Left renal pelvis (tissue), 4 donors: ENCODE measurements at regions not wholly inside any gene's neighbourhood (a gene's known extent, or its start where the extent isn't known, plus 50 kb on each side); places are given as distances from the start of the nearest gene placed in this dataset.

Source experiments
- DNase-seq, 4 donors: peaks; one replicate each; pipeline ENCODE4 v3.0.0-alpha.2; 2013; ENCODE audit warnings: low read depth in 4 of 4, low spot score in 3 of 4

DNA sequence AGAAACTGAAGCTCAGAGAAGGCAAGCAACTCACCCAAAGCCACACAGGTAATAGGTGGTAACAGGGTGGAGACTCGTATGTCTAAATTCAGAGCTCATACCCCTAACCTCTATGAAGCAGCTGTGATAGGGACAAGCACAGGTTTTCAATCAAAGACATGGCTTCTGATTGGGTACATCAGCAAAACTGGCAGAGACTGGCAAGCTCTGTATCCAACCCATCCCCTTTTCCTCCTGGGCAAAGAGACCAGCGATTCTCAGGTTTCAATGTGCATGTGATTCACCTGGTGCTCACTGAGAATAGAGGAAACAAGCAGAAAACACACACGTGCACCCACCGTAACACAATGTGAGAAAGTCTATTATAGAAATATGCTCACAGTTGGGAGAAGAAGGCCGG lies 153.0 kb downstream of the SMIM20 start:
- DNase-seq = no peak

DNA sequence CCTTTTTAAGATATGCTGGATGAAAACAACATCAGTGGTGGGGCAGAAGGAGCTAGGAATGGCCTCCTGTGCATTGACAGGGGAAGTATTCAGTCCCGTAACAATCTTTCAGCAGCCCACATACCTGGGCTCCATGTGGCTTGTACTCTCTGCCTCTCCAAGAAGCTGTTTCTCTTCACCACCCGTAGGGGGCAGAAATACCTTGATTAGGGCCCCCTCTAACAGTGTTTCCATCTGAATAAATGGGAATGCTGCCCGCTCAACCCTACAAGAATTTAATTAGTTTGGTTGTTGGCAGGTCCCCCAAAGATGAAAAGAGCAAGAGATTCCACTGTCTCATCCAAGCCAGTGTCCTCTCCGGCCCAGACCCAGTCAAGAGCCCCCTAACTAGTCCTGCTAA lies 155.2 kb downstream of the SMIM20 start:
- no peak for DNase-seq

DNA sequence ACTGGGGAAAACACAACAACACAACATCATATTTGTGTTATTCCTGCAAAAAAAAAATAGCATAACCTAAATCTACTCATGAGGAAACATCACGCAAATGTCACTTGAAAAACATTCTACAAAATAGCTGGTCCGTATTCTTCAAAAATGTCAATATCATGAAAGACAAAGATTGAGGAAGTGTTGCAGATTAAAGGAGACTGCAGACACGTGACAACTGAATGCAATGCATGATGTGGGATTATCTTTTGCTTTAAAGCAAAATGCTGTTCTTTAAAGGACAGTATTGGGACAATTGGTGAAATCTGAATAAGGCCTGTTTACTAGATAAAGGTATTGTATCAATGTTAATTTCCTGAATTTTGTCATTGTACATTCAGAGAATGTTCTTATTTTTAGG lies 157.7 kb downstream of the SMIM20 start:
- DNase-seq = no peak

DNA sequence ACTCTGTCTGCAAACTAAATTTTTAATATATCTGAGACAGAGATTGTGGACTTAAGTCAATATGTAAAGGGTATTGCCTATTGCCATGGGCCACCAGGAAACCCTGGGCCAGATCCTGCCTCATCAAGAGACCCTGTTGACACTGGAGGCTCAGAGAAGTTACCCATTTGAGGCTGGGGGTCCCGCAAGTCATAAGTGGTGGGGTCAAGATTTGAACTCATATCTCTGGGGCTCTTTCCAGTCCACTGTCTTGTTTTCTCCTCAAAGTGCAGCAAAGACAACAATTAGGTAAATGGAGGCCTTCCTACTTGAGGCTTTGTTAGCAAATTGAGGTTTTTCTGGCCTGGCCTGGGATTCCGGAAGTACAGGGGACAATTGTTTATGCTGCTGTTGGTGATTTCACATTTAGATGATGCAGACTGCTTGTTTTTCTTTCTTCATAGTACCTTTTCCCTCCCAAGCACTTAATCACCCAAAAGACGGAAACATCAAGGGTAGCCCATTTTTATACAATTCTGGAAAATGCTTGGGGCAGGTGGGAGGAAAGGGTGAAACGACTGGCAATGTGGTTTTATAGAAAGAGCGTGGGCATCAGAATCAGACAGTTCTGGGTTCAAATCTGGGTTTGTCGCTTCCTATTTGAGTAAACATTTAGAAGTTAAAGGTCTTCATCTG lies 160.0 kb downstream of the SMIM20 start:
- DNase-seq = no peak

DNA sequence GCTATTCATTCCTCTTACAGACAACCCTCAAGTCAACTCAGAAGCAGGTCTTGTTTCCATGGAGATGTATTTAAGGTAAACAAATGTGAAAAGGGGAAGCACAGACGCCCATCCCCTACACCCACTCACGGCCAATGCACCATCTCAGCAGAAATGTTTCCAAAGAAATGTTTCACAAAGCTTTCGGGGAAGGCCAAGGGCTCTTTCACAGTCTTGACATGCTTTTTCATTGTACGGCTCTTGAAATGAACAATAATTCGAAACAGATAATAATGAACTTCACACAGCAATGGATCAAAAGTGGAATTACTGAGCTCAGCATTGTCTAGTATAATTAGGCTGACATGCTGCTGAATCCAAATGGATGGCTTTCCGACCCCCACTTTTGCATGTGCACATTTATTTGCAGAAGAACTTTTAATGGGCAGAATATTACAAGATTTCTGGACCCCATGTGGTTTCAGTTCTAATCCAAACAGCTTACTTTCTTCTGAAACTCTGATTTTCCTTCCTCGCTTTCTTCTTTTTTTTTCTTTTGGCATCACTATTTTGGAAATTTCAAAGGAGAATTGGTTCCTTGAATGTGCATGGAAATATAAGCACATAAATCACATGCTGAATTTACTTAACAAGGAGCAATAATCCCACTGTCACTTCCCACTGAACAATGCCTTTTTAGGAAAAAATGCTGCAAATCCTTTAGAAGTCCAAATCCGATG lies 160.9 kb downstream of the SMIM20 start:
- no peak for DNase-seq

DNA sequence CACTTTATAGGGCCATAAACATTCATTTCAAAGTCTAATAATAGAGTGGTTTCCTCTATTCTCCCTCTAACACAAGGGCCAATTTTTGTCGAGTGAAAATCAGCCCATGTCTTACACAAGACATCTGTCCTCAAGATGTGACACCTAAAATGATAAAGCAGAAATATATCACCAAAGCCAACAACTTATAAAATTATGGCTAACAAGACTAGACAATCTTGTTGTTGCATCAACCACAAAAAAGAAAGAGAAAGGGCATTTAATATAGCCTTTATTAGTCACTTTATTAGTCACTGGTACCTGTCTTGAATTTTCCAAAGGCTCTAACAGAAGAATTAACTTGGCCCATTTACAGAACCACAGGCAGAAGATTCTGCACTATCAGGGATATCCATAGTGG lies 161.6 kb downstream of the SMIM20 start:
- no peak for DNase-seq

DNA sequence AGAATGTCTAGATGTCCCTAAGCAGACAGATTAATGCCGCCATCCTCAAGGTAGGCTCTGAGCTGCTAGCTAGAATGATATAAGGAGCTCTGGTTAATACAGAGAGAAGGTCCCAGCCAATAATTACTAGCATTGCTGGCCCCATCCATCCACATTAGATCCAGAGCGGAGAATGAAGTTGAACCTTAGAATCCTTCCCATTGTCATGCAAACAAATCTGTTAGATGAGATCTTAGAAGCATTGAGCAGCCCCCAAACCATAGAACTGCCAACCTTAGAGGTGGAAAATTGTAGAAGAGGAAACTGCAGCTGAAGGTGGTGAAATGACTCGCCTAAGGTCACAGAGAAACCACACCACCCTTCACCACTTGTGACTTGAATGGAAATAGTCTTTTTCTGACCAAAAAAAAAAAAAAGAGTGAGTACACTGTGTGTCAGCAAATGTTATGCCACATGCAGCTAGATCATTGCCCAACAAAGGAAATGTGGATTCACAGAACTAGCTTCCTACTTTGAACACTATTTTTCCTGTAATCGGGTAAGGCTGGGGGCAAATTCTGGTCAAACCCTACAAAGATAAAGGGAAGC lies 162.1 kb downstream of the SMIM20 start:
- no peak for DNase-seq

DNA sequence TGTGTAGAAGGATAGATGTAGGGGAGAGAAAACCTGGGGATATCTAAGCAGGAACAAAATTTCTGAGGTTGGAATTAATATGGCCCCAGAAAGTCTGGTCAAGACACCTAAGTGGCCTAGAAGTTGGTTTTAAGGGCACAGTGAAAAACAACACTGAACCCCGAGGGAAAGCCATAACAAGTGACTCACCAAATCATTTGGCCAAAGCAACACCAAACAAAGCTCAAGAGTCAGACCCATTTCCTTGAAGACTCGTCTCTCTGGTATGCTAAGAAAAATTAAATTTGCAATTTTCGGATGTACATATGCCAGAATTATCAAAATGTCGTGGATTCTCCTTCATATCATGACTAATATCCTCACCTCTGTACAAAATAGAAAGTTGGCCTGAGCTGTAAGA lies 162.9 kb downstream of the SMIM20 start:
- DNase-seq = no peak

DNA sequence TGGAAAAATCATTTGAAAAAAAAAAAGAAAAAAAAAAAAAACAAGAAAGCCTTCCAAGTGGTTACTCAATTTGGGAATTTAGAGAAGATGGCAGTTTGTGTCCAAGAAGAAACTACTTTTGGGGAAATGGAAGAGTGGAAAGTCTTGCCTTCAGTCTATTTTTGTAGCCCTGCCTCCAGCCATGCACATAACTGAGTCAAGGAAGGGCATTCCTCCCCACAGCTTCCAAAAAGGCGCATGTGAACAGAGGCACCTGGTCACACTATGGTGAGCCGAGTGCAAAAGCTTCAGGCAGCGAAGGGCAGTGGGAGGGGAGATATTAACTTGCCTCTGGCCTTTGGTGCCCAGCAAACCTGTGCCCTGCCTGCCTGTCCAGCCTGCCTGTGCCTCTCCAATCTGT lies 163.7 kb downstream of the SMIM20 start:
- no peak for DNase-seq

DNA sequence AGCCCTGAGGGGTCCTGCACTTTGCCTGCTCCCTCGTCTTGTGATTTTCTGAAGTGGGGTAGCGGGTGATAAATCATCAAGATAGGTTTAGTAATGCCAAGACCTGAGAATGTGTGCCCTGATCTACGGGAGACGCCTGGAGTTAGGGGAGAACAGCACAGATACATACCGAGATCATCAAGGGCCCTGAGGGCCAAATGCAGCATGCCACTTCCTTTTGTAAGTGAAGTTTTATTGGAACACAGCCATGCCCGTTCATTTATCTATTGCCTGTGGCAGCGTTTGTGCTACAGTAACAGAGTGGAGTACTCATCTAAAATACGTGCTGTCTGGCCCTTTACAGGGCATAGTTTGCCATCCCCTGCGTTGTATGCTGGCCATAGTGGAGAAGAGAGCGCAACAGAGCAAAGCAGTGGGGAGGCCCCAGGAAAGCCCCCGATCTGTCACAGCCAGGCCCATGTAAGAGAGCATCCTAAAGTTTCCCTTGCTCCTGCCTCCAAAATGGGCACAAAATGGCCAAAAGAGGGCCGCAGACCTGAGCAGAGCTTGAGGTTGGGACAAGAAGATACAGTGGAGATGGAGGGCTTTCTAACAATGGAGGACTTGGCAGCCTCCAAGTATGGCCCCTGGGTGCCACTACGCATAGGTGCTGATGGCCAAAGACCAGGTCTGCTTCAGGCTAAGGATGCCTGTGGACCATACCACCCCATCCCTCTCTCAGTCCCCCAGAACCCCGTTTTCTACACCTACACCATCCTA lies 167.0 kb downstream of the SMIM20 start:
- no peak for DNase-seq

DNA sequence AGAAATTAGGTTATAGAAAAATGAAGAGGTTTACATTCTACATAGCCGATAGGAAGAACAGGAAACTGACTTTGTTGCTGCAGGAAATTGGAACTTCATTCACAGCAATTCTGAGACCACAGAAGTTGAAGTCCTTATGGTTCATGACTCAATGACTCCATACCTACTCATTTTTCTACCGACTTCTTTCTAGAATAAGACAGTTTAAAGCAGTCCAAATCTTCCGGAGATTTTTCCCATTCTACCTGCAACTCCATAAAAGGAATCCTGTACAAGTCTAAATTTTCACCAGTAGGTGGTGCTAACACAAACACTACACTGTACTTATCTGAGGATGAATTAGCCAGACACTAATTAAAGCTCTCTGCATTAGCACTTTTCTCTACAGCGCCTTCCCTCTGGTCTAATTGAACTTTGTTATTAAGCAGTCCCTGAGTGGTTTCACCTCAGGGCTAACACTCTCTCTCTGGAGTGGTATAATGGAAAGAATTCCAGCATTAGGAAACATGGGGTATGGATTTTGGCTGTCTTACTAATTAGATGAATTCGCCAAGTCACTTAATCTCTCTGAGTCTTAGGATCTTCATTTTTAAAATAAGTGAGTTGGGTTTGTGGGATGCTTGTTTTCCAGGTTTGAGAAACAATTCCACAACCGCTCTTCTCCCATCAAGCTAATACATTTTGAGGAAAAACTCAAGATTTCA lies 167.9 kb downstream of the SMIM20 start:
- peak in 3 of 4 donors; percentile 20 to 44 (median 22) for DNase-seq

DNA sequence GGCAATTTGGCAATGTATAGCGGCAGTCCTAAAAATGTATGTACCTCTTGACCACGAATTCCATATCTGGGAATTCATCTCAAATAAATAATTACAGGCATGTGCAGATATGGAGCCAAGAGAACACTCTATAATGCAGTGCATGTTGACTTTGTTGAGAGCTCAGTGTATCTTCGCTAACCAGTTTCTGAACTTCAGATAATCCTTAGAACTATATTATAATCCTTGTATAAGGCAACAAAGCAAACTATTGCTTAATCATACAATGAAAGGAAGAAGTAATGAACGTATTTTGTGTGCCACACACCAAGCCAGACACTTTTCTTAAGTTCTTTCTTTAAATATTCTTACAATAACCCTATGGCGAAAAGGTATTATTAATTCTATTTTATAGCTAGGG lies 168.5 kb downstream of the SMIM20 start:
- DNase-seq = no peak

DNA sequence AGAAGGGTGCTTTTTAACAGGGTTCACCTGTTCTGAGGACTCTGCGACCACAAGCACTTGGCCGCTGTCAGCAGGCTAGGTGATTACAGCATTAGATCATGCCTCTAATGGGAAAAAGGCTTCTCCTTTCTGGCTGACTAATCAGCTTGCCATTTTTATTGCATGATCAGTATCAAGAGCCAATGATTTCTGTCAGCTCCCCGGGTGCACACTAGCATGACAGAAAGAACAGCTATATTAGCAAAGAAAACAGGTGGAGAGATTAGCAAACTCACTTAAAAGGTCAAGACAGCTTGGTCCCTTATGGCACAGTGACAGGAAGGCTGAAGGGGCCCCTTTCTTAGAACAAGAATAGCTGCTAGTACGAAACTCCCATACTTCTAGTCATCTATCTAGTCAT lies 170.0 kb downstream of the SMIM20 start:
- no peak for DNase-seq

DNA sequence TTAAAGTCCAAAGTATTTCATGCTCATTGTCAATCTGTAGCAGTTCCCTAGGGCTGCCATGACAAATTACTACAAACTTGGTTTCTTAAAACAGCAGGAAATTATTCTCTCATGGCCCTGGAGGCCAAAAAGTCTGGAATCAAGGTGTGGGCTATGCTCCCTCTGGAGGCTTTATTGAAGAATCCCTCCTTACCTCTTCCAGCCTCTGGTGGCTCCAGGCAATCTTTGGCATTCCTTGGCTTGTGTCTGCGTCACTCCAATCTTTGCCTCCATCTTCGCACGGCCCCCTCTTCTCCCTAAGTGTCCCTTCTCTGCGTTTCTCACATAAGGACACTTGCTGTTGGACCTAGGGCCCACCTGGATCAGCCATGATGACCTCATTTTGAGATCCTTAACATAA lies 170.4 kb downstream of the SMIM20 start:
- DNase-seq = no peak

DNA sequence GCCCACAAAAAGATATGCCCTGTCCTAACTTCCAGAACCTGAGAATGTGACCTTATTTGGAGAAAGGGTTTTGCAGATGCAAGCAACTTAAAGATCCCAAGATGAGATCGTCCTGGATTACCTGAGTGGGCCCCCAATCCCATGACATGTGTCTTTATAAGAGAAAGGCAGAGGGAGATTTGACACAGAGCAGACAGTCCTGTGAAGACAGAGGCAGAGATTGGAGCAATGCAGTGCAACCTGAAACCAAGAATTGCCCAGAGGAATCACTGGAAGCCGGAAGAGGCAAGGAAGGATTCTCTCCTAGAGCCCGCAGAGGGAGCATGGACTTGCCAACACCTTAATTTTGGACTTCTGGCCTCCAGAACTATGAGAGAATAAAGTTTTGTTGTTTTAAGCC lies 171.5 kb downstream of the SMIM20 start:
- no peak for DNase-seq

DNA sequence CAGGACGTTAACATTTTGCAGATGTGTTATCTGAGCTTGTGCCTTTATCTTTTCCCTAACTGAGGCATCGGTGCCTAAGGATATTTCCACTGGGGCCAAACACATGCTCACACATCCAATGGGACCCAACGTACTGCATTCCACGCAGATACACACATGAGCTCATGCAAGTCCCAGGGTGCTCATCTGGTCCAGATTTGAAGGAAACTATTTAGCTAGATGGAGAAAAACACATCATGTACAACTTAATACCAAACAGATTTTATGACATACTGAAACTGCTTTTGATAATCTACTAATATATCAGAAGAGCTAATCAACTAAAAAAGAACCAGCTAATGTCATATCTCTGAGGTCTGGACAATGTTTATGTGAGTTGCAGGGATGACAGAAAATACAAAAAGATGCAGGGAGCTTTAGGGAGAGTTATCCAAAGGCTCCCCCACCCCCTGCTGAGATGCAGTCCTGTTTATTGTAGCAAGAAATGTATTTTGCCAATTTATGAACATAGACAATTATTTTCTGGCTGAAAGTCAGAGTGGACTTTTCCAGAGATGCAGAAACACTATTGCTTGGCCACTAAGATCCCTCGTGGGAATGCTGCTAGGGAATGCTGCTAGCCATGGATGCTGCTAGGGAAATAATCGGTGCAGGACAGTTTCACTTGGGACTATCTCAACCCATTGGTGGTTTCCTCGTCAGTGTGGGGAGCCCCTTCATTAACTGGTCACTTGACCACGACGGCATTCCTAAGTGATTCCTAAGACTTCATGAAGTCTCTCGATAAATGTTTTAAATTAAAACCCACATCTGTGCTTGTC lies 172.8 kb downstream of the SMIM20 start:
- no peak for DNase-seq

DNA sequence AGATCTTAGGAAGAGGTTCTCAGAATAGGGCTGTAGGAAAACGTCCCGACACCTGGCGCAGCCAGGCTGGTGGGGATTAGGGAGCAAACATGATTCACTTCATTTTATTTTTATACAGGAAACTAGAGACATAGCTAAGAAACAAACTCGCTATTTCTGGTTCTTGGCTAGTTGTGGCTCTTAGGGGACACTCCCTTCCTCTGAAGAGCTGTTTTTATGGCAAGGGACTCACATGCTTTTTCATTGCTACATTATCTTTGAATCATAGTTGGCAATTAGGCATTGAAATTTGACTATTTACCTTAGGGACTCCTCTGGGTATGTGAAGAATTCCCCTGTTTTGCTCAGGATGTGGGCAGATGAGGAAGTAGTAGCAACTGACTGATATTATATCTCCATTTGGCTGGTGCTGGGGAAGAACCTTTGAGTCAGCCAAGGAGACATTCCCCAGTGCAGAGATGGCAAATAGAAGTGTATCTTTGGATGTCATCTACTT lies 174.5 kb downstream of the SMIM20 start:
- no peak for DNase-seq

DNA sequence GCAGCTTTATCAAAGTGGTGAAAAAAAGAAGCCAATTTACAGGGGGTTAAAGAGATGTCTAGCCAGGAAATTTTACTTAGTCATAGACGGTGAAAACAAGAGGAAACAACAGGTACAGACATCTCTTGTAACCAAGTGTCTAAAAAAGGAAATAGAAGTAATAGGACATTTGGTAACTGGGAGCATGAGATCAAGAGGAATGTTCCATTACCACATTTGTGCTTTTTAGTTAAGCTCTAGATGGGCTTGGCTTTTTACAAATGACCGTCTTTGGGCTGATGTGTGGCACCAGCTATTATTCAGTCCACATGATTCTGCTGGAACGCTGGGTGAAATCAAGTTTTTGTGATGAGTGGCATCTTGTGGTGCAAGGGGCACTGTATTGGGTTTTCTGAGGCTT lies 179.5 kb downstream of the SMIM20 start:
- DNase-seq = no peak

DNA sequence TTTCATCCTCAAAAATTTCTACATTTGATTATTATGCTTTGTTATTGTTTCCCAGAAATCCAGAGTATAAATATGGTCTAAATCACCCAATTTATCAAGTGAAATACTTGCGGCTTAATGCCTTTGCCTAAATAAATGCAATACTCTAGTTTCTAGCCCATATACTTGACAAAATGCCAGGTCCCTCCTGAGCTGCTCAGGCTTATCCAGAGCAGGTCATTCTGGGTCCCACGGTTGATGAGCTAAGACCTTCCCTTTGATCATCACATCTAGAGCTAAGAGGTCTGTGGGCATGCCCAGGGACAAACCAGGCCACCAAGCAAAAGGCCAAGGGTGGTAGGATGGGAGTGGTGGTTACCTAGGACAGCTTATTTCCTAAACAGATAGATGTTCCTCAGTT lies 180.1 kb downstream of the SMIM20 start:
- no peak for DNase-seq

DNA sequence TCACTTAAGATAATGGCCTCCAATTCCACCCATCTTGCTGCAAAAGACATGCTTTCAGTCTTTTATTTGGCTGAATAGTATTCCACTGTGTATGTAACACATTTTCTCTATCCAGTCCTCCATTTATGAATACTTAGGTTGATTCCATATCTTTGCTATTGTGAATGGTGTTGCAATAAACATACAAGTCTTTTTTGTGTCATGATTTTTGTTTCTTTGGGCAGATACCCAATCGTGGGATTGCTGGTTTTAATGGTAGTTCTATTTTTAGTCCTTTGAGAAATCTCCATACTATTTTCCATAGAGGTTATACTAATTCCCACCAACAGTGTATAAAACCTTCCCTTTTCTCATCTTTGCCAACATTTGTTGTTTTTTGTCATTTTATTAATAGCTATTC lies 180.9 kb downstream of the SMIM20 start:
- no peak for DNase-seq
